ENCODE measurements at regions not wholly inside any gene's neighbourhood (a gene's known extent, or its start where the extent isn't known, plus 50 kb on each side); places are given as distances from the start of the nearest gene placed in this dataset.

DNA sequence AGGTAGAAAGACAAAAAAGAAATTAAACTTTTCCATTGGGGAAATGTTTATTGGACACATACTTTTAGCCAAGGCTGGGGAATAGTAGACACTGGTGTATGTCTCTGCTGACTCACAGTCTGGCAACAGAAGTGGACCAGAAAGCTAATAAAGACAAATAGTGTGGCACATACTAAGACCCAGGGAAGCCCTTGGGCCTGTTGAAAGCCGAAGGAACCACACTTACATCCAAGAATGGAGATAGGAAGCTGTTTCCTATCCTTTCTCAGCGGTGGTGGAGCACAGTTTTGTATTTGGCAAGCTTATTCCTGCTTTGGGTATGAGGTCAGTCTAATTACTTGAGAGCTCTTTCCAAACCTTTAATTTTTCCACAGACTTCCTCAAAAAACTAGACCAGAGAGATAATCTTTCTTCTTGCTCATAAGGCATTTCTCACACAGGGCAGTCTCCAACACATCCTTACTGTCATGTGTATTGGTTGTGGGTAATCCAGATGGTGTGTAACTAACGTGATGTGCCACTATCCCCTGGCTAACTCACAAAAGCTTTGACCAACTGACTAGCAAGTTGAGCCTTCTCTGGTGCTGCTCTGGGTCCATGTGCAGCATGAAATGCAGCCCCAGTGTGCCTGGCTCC lies 279.1 kb upstream of the IGF1R start:
- no peak for DNase-seq (ENCODE audit: low read depth, low spot score)
- H3K27ac ChIP-seq, result no peak overlapping the region

DNA sequence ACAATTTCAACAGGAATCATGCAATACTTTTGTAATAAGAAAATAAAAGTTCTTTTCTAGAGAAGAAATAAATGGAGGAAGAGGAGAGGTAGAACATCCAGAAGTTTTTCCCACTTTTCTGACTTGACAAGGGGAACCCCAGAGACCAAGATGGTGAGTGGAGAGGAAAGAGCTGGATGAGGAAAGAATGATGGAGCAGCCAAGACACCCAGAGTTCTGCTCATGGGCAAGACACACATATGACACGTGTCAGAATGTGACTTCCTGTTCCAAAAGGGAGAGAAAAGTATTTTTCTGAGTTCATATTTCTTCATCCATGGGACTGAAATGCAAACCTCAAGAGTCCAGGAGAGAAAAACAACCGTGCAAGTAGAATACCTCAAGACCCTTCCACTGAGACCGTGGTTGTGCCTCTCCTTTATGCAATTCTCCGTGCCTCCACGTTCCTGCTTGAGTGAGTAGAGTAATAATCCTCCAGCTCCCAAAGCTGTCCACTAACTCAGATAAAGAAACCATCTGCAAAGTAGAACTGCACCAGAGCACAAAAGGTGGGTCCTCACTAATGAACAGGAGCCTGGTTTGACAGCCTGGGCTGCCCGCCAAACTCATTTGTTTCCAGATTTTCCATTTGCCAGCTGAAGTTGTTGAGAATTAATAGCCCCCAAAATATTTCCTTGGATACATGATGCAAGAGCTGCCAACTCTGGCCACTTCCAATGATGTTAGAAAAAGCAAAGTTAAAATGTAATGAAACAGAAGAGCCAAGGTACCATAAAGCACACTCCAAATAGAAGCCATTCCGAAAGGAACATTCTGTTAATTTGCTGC lies 272.6 kb upstream of the IGF1R start:
- DNase-seq (ENCODE audit: low read depth, low spot score), result no peak
- H3K27ac ChIP-seq, result no peak overlapping the region

DNA sequence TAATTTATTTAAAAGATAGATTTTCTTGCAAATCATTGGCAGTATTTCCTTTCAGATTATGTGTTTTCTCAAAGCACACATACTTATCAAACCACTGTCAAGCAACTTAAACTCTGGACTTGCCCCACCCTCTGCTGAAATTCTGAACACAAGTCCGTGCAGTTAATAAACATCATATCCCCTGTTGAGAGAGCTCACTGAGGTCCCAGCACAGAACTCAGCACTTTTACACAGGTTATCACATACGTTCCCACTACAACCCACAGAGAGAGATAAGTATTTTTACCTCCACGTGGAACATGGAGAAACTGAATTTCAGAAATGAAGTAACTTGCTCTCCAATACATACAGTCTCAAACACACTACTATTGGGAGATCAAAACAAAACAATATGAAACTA lies 267.6 kb upstream of the IGF1R start:
- DNase-seq (ENCODE audit: low read depth, low spot score), result no peak
- H3K27ac ChIP-seq, result no peak overlapping the region

DNA sequence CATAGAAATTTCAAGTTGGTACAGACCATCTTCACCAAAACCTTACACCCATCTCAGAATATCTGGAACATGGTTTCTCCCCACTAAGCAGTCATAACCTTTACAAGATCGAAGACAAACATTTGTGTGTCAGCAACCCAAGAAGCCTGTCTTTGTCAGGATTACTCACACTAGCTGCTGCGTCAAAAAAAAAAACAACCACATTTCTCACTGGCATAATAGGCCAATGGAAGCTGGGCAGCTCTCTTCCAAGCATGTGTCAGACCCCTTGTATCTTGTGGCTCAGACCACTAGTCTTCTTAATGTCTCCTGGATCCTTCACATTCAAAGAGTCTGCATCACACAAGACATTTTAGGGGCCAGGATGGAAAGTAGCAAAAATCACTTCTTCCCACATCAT lies 266.9 kb upstream of the IGF1R start:
- H3K27ac ChIP-seq, result no peak overlapping the region
- peak; percentile 12 for DNase-seq (ENCODE audit: low read depth, low spot score)

DNA sequence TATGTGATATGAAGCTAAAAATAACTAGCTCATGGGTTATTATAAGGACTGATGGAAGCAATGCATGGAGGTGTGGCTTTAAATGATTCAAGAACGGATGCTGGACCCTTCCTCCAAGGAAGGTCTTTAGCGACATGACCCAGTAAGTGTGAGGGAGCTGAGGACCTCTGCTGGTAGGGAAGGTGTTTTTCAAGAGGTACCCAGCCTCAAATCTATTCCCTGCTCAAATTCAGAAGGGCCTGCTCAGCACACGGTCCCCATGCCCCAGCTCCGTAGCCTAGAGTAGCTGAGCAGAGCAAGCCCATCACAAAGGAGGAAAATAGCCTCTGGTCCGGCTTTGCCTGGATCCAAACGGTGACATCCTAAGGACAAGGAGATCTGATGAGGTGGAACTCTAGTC lies 266.2 kb upstream of the IGF1R start:
- DNase-seq (ENCODE audit: low read depth, low spot score), result no peak
- no peak overlapping the region for H3K27ac ChIP-seq

DNA sequence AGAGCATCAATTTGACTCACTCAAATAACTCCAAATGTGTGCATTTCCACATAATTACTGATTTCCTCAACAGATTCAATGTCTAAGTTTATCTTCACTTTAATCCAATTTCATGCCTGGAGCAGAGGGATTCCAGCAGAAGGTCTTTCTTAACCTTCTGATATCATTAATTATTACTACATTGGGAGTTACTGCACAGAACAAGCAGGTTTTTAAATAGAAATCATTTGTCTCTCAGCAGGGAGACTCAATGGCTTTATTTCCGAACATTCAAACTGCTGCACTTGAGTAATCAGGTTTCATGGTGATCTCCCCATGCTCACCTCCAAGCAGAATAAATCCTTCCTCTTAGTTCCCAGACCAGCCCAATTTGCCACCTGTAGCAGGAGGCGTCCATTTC lies 264.8 kb upstream of the IGF1R start:
- H3K27ac ChIP-seq, result no peak overlapping the region
- no peak for DNase-seq (ENCODE audit: low read depth, low spot score)

DNA sequence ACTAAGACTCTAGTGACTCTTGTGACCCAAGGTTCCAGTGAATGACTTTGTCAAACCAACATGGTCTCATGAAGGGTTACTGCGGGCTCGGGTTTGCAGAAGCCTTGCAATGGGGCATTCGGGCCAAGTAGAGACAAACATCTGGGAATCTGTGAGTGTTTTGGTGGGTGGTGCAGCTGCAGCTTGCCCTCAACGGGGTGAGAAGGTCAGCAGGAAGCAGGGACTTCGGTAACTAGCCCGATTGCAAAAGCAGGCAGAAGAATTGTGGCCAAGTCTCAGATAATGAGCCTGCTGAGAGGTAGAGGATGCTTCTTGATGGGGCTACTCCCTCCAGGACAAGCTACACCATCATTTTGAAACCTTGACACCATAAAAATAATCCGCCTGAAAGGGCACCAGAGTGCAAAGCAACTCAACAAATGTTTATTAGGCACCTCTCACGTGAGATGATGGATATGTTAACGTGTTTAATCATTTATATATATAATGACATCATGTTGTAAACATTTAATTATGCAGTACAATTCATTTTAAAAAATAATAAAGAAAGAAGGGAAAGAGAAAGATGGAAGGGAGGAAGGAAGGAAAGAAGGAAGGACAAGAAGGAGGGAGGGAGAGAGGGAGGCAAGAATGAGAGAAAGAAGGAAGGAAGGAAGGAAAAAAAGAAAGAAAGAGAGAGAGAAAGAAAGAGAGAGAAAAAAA lies 263.9 kb upstream of the IGF1R start:
- H3K27ac ChIP-seq, result no peak overlapping the region
- DNase-seq (ENCODE audit: low read depth, low spot score), result no peak

DNA sequence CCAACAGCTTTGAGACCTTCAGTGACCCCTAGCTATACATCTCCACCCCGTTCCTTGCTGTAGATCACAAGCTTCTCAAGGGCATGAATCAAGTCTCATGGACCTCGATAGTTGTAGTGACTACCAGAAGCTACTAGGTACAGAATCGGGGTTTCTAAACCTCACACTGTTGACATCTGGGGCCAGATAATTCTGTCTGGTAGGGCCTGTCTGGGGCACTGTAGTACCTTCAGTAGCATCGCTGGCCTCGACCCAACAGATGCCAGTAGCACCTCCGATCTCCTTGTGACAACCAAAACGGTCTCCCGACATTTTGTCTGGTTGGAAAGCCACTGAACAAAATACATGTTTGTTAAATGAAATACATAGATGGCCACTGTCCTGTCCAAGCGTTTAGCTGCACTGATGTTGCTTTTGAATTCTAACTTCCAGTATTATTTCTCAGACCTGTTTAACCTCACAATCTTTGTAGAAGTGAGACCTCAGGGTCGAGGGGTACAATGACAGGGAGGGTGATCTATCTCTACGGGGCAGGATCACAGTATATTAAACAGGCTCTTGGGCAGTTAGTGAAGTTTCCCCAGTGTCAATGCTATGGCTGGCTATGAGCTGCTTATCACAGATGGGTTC lies 262.5 kb upstream of the IGF1R start:
- H3K27ac ChIP-seq, result no peak overlapping the region
- no peak for DNase-seq (ENCODE audit: low read depth, low spot score)

DNA sequence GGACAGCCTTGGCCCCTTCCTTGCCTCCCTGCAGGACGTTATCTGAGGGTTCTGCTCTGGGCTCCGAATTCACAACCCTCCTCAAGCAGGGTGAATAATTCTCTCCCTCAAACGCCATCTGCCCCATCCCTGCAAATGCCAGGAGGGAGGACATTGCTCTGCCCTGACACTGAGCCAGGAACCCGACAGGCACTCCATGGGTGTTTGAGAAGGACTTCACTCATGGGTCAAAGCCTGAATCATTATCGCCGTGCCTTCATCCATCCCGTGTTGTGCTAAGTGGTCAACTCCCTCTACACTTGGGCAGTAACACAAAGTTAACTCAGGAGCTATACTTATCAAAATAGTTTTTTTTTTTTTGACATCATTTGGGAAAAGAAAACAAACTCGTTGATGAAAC lies 261.8 kb upstream of the IGF1R start:
- H3K27ac ChIP-seq, result no peak overlapping the region
- DNase-seq (ENCODE audit: low read depth, low spot score), result no peak

DNA sequence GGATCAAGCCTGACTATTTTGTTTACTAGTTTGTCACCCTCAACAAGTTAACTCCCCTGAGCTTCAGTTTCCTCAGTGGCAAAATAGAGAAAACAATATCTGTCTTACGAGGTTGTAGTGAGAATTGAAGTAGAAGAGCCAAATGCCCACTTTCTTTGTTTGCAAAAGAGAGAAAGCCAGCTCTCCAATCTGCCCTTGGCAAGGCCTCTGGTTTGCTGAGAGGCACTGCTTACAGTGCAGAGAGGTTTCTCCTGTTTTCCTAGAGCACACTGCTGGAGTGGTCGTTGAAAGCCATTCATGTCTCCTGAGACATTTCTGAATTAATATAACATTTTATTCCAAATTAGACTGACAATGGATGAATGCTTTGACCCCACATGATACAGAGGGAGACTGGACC lies 260.5 kb upstream of the IGF1R start:
- no peak for DNase-seq (ENCODE audit: low read depth, low spot score)
- H3K27ac ChIP-seq, result no peak overlapping the region

DNA sequence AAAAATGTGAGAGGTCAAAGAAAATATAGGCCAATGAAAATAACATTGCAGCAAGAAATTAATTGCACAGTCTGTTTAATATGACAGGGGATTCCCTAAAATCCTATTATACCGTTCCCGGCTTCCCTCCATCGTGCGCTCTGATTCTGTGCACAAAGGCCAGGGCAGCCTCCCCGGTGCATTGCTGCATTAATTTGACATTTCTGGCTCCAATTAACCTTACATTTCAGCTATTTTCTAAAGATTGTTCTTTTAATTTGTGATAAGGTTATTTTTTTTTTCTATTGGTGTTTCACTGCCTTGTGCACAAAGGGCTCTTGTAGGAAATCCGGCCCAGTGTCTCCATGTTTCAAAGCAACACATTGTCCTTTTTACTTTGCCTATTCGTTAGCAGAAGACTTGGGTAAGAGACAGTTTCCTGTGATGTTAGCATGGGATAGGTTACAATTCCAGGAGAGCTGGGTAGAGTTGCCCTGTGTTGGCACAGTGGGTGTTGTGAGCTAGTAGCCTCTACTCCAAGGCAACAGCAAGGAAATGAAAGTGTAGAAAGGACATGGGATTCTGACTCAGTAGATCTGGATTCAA lies 257.3 kb upstream of the IGF1R start:
- DNase-seq (ENCODE audit: low read depth, low spot score), result no peak
- H3K27ac ChIP-seq, result no peak overlapping the region

DNA sequence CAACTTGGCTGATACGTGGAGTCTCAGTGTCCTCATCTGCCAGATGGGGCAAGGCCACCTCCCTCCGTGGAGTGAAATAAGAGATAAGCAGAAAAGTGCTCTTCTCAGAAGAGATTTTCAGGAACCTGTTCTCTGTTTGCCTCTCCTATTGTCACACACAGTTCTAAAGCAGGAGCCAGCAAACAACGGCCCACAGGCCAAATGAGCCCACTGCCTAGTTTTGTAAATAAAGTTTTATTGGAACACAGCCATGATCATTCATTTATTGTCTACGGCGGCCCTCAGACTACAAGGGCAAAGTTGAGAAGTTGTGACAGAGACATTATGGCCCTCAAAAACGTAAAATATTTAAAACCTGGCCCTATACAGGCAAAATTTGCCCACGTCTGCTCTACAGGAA lies 256.8 kb upstream of the IGF1R start:
- no peak for DNase-seq (ENCODE audit: low read depth, low spot score)

DNA sequence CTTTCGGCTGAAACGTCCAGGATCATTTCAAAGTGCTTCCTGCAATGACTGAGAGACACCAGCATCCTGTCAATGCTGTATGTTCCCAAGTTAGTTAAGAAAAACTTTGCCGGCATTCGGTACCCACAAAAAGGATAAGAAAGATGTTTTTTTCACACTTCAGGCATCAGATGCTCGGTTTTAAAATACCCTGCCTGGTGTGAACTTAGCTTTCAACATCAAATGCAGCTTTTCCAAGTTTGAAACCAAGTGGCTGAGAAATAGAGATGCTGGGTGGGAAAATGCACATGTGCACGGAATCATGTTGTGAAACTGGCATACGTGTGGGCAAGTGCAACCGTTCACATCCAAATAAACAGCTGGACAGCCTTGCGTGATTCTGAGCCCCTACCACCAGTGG lies 254.9 kb upstream of the IGF1R start:
- DNase-seq (ENCODE audit: low read depth, low spot score), result no peak
- no peak overlapping the region for H3K27ac ChIP-seq

More for the DNA sequence above, 256.8 kb upstream of the IGF1R start:
- no peak overlapping the region for H3K27ac ChIP-seq

DNA sequence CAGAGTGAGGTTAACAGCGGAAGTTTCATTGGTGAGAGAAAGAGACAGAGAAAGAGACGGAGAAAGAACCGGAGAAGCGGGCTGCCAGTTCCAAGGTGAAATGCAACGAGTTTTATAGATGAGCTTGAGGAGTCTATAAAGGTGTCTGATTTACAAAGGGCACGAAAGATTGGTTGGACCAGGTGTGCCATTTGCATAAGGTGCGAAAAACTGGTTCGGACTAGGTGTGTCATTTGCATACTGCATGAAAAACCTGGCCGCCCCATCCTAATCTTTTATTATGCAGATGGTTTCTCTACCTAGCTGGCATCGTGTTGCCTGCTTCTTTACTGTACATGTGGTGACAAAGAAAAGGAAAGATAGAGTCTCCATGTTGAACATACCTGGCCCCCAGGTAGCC lies 253.8 kb upstream of the IGF1R start:
- H3K27ac ChIP-seq, result no peak overlapping the region
- DNase-seq (ENCODE audit: low read depth, low spot score), result no peak

DNA sequence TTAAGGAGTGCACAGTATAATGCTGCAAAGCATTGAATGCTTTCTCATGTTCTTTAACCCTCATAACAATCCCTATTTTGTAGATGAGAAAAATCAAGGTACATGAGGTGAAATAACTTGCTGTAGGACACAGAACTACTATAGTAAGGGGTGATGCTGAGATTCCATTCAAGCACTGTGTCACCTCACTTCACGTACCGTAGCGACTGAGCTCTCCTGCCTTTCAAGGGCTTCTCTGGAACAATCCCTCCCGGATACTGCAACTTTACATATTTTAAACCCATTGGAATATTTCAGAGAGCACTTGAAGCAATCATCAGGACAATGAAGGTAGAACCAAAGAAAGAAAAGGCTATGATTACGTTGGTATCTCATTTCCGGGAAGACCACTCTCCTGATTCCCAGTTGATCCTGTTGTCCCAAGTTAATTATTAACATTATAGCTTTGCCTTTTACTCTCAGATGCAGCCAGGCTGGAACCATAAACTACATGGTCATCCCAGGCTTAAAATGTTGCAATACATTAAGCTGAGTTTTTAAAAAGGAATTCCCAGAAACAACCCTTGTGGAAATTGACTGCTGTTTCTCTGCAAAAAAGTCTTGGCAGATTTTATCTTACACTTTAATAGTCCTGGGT lies 252.2 kb upstream of the IGF1R start:
- no peak for DNase-seq (ENCODE audit: low read depth, low spot score)
- no peak overlapping the region for H3K27ac ChIP-seq

DNA sequence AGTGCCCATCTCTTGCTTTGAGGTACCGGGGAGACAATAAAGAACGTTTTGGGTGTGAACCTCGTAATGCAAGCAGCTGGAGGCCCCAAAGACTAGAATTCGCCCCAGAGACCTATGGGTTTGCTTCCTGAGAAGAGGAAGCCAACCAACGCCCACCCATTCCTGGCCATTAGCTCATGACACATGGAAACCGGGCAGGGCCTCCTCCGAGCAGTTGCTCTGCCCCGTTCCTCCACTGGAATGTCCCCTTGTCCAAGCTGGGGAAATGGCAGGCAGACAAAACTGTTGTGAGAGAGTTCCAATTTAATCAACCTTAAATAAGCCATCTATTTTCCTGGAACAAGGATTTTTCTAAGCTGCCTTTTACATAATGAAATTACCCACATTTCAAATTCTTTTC lies 250.9 kb upstream of the IGF1R start:
- no peak overlapping the region for H3K27ac ChIP-seq
- DNase-seq (ENCODE audit: low read depth, low spot score), result no peak

DNA sequence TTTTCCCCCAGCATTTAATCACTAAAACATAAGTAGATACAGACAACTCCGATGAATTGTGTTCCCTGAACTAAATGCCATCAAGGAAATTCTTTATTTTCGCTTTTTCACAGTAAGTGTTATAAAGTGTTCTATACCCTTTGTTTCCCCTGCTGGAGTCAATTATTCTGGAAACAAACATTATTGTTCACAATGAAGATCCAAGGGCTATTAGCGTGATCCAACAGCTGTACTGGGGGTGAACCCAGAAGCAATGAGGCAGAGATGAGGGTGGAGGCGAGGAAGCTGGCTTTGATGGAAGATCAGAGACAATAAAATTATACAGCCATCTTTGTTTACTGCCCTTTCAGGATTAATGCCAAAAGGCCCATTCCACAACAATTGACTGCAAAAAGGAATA lies 250.3 kb upstream of the IGF1R start:
- H3K27ac ChIP-seq, result no peak overlapping the region
- DNase-seq (ENCODE audit: low read depth, low spot score), result no peak

DNA sequence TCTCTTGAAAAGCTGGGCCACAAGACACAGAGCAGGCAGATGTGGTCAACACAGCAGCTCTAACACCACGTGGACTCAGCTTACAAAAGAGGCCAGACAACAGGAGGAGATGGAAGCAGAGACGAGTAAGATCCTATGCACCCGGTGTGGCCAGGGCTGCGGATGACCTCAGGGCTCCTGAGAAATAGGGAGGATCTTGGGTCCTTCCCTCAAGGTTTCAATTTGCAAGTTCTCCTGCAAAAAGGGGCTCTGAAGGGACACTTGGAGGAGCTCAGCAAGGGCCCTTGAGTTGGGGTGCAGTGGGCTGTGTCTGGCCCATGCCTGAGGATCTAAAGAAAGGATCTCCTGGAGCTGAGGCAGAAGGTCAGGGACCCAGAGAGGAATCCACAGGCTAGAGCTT lies 249.5 kb upstream of the IGF1R start:
- no peak for DNase-seq (ENCODE audit: low read depth, low spot score)
- H3K27ac ChIP-seq, result no peak overlapping the region

DNA sequence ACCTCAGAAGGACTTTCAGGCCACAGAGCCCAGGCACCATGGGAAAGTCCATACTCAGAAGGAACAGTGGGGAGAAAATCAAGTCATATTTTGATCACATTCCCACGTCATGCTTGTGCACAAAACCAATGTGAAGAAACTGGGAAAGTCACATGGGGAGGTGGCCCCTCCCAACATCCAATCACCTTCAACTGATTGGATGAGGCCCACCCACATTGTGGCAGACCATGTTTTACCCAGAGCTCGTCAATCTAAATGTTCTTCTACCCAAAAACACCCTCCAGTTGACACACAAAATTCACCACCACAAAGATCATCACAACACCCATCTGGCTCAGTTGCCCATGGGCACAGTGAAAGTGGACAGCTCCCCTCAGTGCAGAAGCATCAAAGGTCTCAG lies 248.2 kb upstream of the IGF1R start:
- DNase-seq (ENCODE audit: low read depth, low spot score), result no peak
- H3K27ac ChIP-seq, result no peak overlapping the region

DNA sequence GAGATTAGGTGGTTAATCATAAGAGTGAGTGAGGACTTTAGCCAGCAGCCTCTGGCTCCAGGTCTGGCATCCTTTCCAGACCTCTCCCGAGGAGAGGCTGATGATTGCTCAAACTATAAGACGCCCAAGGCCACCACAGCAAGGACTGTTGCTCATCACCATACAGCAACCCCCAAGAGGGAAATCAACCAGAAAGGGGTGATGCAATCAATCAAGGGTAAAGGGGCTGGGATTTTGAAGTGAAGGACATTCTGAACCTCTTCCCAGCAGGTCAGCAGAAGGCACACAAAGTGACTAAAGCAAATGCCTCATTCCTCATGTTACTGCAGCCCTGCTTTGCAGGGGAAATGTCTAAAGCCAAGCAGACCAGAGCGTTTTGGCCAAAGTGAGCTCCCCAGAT lies 247.3 kb upstream of the IGF1R start:
- DNase-seq (ENCODE audit: low read depth, low spot score), result no peak
- no peak overlapping the region for H3K27ac ChIP-seq
